HT1080 (cell line): ENCODE measurements at regions not wholly inside any gene's neighbourhood (a gene's known extent, or its start where the extent isn't known, plus 50 kb on each side); places are given as distances from the start of the nearest gene placed in this dataset.
A peak's percentile ranks its signal among the peaks of the same experiment; 100 is the strongest.

Experiments used
- DNase-seq: peaks from one replicate; pipeline ENCODE4 v3.0.0-alpha.2; 2015; ENCODE audit warnings: low read depth

GRCh38 chr17:77409282-77410161, 268.8 kb downstream of the SEC14L1 start:
- DNase-seq = no peak

DNA sequence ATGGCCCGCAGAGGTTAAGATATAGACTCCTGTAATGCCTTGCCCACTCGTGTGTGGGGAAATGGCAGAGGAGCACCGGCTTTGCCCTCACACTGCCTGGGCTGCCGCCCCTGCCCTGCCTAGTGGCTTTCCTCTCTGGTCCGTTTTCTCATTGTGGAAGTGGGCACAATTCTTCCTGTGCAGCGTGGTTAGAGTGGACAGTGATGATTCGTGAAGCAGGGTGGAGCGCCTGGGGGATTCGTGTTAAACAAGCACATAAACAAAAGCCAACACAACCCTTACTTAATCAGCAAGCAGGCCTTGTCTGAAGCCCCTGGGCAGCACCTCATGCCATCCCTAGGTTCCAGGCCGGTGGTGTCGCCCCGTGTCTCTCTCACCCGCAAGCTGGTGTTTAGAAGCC, 269.7 kb downstream of the SEC14L1 start:
- DNase-seq = no peak

GRCh38 chr17:77414811-77415400, 274.1 kb downstream of the SEC14L1 start:
- DNase-seq = no peak

- DNase-seq = no peak
Measured at GRCh38 chr17:77416105-77416713, 275.4 kb downstream of the SEC14L1 start.

DNA sequence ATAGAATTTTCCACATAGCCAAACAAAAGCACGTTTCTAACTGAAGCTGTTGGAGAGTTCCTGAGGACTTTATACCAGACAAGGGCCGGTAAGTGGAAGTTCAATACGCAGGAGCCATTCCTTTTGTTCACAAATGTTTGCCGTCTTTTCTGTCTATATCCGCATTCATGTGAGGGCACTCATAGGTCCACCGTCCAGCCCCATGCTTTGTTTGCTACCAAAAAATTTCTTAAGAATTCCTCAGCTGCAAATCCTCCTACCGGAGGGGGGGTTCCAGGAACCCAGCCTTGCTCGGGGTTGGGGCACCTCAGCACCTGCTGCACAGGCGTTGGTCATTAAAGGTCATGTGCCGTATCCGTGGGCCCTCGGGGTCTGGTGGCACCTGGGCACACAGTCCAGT, 276.8 kb downstream of the SEC14L1 start:
- DNase-seq = no peak

- no peak for DNase-seq
Measured at GRCh38 chr17:77418609-77419008, 277.8 kb downstream of the SEC14L1 start.

DNA sequence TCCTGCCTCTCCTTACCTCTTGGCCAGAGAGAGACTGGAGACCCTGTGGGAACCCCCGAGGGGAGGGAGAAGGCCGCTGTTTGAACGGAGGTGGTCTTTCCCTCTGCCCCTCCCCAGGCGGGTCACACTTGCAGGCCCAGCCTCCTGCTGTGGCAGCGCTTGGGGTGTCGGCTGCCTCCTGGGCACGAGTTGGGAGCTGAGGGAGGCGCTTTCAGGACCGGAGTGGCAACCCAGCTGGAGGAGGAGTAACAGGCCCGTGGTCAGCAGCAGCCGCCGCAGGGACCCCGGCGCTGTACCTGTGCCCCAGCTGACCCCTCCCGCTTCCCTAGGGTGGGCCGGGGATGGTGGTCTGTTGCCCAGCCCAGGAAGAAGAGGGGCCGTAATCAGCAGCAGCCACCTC, 278.3 kb downstream of the SEC14L1 start:
- DNase-seq = no peak

DNA sequence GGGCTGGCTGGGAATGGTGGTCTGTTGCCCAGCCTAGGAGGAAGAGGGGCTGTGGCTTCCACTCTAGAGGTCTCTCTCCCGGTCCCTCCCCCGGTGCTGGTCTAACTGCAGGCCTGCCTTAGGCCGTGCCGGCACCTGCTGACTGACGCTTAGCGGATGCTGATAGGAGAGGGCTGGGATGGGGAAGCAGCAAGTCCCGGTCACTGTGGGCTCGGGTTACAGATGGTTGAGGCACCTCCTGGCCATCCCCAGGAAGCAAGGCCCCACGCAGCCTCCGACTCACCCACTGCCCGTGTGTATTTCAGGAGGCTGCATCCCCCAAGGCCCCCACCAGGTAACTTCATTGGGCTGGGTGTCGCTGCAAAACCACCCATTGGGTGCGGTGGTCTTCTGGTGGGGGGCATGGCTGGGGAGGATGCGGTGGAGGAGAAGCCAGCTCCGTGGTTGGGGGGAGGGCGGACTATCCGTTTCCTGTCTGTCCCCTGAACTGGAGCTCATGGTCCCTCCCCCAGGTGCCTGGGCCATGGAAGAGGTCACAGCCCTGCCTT, 278.9 kb downstream of the SEC14L1 start:
- peak; percentile 68 for DNase-seq

GRCh38 chr17:77420095-77420803, 279.5 kb downstream of the SEC14L1 start:
- no peak for DNase-seq

DNA sequence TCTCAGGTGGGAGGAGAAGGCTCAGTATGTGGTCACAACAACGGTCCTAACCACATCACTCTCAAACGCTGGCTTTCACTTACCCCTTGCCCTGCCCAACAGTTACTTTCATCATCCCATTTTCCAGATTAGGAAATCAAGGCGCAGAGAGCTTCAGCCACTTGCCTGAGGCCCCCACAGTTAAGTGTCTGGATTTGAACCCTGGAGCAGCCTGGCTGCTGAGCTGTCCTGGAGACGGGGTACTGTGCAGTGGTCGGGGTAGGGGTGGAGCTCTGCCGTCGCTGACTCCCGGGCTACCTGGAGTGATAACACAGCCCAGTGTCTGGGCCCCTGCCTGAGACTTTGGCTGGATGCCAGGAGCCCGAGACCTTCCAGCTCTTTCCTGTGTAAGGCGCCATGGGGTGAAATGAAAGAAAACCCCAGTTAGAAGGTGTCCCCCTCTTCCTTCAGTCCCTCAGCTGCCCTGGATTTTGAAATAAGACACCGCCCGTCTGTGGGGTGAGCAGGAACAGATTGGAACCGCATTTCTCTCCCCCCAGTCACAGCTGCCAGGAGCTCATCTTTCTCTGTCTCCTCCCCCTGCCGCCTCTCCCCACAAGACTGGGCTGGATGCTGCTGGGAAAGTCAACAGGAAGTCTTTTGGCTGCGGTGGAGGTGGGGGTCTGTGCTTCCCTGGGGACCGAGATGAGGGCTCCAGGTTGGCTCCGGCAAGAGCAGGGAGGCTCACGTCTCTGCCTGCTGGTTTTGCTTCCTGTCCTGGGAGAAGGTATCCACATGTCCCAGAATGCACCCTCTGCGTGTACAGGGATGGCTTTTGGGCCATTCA, 280.2 kb downstream of the SEC14L1 start:
- DNase-seq = peak; percentile 90

DNA sequence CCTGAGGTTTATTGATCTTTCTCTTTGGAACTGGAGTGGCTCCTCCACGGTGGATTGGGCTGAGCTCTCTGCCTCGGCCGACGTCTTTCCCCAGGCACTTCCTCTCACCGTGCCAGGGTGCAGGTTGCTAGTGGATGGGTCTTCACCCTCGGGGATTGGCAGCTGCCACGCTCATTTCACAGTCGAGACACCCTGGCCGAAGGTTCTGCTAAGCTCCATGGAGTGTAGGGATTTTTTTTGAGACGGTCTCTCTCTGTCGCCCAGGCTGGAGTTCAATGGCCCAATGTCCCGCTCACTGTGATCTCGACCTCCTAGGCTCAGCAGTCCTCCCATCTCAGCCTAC, 280.8 kb downstream of the SEC14L1 start:
- no peak for DNase-seq

DNA sequence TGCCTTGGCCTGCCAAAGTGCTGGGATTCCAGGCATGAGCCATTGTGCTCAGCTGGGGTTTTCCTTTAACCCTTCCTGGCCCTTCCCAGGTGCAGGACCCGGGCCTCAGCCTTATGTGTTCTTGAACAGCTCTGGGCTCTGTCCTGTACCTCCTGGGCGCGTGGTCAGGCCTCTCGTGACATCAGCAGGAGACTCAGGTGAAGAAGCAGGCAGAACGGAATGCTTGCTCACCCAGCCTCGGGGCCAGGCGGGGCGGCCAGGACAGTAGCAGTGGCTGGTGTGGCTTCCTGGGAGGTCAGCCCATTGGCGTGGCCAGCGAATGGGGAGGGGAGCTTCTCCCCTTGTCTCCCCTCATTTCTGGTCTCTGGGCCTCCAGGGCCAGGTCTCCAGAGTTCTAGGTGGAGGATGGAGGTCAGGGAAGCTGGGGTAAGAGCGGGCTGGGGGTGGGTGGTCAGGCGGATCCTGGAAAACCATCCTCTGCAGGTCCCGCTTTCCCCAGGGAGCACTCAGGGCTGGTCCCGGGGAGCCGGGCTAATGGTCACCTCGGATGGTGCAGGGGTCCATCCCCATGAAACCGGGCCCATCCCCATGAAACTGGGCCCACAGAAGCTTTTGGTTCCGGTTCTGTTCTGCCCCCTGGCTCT, 281.5 kb downstream of the SEC14L1 start:
- no peak for DNase-seq

DNA sequence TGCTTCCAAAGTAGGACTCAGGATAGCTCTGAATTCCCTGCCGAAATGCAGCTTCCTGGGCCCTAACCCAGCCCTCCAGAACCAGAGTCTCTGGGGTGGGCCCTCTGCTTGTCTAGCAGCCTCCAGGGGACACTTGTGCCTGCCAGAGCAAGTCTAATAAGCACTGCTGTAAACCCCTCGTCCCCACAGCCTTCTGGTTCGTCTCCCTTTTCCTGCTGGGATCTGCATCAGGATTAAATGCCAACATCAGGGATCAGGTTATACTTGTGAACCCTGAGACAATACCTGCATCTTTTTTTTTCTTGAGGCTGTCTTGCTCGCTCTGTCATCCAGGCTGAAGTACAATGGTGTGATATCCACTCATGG, 282.0 kb downstream of the SEC14L1 start:
- DNase-seq = no peak

GRCh38 chr17:77423589-77424451, 283.1 kb downstream of the SEC14L1 start:
- peak; percentile 65 for DNase-seq

- no peak for DNase-seq
Measured at GRCh38 chr17:77424585-77425344, 284.0 kb downstream of the SEC14L1 start.

- DNase-seq = no peak
Measured at GRCh38 chr17:77425348-77425747, 284.6 kb downstream of the SEC14L1 start.

- DNase-seq = peak; percentile 86
Measured at GRCh38 chr17:77425791-77426641, 285.2 kb downstream of the SEC14L1 start.
